Osteocyte (in vitro differentiated cells): ENCODE measurements at regions not wholly inside any gene's neighbourhood (a gene's known extent, or its start where the extent isn't known, plus 50 kb on each side); places are given as distances from the start of the nearest gene placed in this dataset.
A peak's percentile ranks its signal among the peaks of the same experiment; 100 is the strongest.

ENCODE experiments used
- DNase-seq: peaks from one replicate; pipeline ENCODE4 v3.0.0; 2021; ENCODE audit warnings: mixed read lengths; ENCODE audit not compliant: unreplicated experiment; ENCODE audit errors: extremely low spot score
- H3K27ac Mint-ChIP-seq: one replicate; pipeline ENCODE4 v1.8.0; 2021; ENCODE audit warnings: mild to moderate bottlenecking, mixed read lengths; ENCODE audit not compliant: unreplicated experiment
- H3K27me3 Mint-ChIP-seq: one replicate; pipeline ENCODE4 v1.8.0; 2021; ENCODE audit warnings: mixed read lengths; ENCODE audit not compliant: unreplicated experiment
- H3K36me3 Mint-ChIP-seq: one replicate; pipeline ENCODE4 v1.8.0; 2021; ENCODE audit warnings: mixed read lengths; ENCODE audit not compliant: unreplicated experiment
- H3K4me1 Mint-ChIP-seq: one replicate; pipeline ENCODE4 v1.8.0; 2021; ENCODE audit warnings: mixed read lengths; ENCODE audit not compliant: unreplicated experiment
- H3K4me3 Mint-ChIP-seq: one replicate; pipeline ENCODE4 v1.8.0; 2021; ENCODE audit warnings: mild to moderate bottlenecking, moderate library complexity, mixed read lengths; ENCODE audit not compliant: unreplicated experiment
- H3K9me3 Mint-ChIP-seq: one replicate; pipeline ENCODE4 v1.8.0; 2021; ENCODE audit warnings: mixed read lengths; ENCODE audit not compliant: unreplicated experiment
- CTCF ChIP-seq: fragments of 200-600 bp; sonication (generic); IDR thresholded peaks from 2 replicates; pipeline ENCODE4 v1.5.0; 2021; ENCODE audit warnings: antibody characterized with exemption, mild to moderate bottlenecking, moderate library complexity

- Mint-ChIP-seq H3K27me3 (no peaks in the 10 kb centered on the region), H3K36me3 (no peaks in the 10 kb centered on the region), H3K9me3 (peaks cover 49% of the 10 kb centered on the region)
Measured at GRCh38 chr12:34190054-34190453, 167.8 kb downstream of the ALG10 start.

GRCh38 chr12:34198924-34199323, 176.6 kb downstream of the ALG10 start:
- H3K36me3 Mint-ChIP-seq, result no peaks in the 10 kb centered on the region

More at GRCh38 chr12:34190054-34190453, 167.8 kb downstream of the ALG10 start:
- no peak overlapping the region for H3K27ac Mint-ChIP-seq
- DNase-seq, result no peak
- no peak overlapping the region for H3K4me3 Mint-ChIP-seq
- no peaks in the 10 kb centered on the region for H3K4me1 Mint-ChIP-seq
- no peak for TF ChIP-seq CTCF

GRCh38 chr12:34203866-34204620, 181.7 kb downstream of the ALG10 start:
- Mint-ChIP-seq H3K27ac (no peak overlapping the region), H3K36me3 (no peaks in the 10 kb centered on the region), H3K4me3 (no peak overlapping the region), H3K4me1 (no peaks in the 10 kb centered on the region), H3K27me3 (no peaks in the 10 kb centered on the region), H3K9me3 (peaks cover 25% of the 10 kb centered on the region)
- peak; percentile 77 for DNase-seq
- TF ChIP-seq CTCF, result no peak

More at GRCh38 chr12:34198924-34199323, 176.6 kb downstream of the ALG10 start:
- Mint-ChIP-seq H3K4me3 (no peak overlapping the region), H3K27ac (no peak overlapping the region), H3K9me3 (peaks cover 53% of the 10 kb centered on the region), H3K27me3 (no peaks in the 10 kb centered on the region), H3K4me1 (no peaks in the 10 kb centered on the region)
- no peak for DNase-seq
- TF ChIP-seq CTCF, result no peak

GRCh38 chr12:34204830-34205285, 182.6 kb downstream of the ALG10 start:
- H3K27ac Mint-ChIP-seq, result no peak overlapping the region
- H3K4me3 Mint-ChIP-seq, result no peak overlapping the region
- TF ChIP-seq CTCF, result no peak
- no peak for DNase-seq
- H3K9me3 Mint-ChIP-seq, result peaks cover 21% of the 10 kb centered on the region
- H3K4me1 Mint-ChIP-seq, result no peaks in the 10 kb centered on the region
- no peaks in the 10 kb centered on the region for H3K27me3 Mint-ChIP-seq
- no peaks in the 10 kb centered on the region for H3K36me3 Mint-ChIP-seq

GRCh38 chr12:34205401-34205800, 183.1 kb downstream of the ALG10 start:
- H3K9me3 Mint-ChIP-seq, result peaks cover 21% of the 10 kb centered on the region
- no peak for TF ChIP-seq CTCF
- no peaks in the 10 kb centered on the region for H3K27me3 Mint-ChIP-seq
- H3K36me3 Mint-ChIP-seq, result no peaks in the 10 kb centered on the region
- no peak for DNase-seq
- H3K27ac Mint-ChIP-seq, result no peak overlapping the region
- H3K4me1 Mint-ChIP-seq, result no peaks in the 10 kb centered on the region
- no peak overlapping the region for H3K4me3 Mint-ChIP-seq
